Gastrocnemius medialis (tissue), 4 donors: ENCODE measurements at regions not wholly inside any gene's neighbourhood (a gene's known extent, or its start where the extent isn't known, plus 50 kb on each side); places are given as distances from the start of the nearest gene placed in this dataset.

Experiments
- ATAC-seq, 2 donors: fragments of 150-250 bp; one replicate each; pipeline ENCODE4 v1.9.1; 2016
- DNase-seq, 2 donors: peaks; one replicate each; pipeline ENCODE4 v3.0.0-alpha.2; 2019
- H3K27ac ChIP-seq, 4 donors: fragments of 200-600 bp; sonication (generic); 1 replicate in 1 of 4; 2 replicates in 3 of 4; pipeline ENCODE4 v1.5.1; 2016 to 2018; ENCODE audit warnings: mild to moderate bottlenecking in 2 of 4, moderate library complexity in 1 of 4
- H3K27me3 ChIP-seq, 3 donors: fragments of 200-600 bp; sonication (generic) in 2 of 3; 1 replicate in 1 of 3; 2 replicates in 2 of 3; pipeline versions ENCODE4 v1.5.1 to v1.6.0; 2016 to 2019; ENCODE audit warnings: mild to moderate bottlenecking in 1 of 3, moderate library complexity in 1 of 3
- H3K36me3 ChIP-seq, 2 donors: fragments of 200-600 bp; sonication (generic) in 1 of 2; one replicate each; pipeline ENCODE4 v1.5.1; 2017 to 2018
- H3K4me1 ChIP-seq, 2 donors: fragments of 200-600 bp; sonication (generic) in 1 of 2; one replicate each; pipeline ENCODE4 v1.5.1; 2016 to 2017; ENCODE audit warnings: mild to moderate bottlenecking in 2 of 2
- H3K4me3 ChIP-seq, 4 donors: fragments of 200-600 bp; sonication (generic) in 3 of 4; 1 replicate in 1 of 4; 2 replicates in 3 of 4; pipeline ENCODE4 v1.5.1; 2016 to 2019; ENCODE audit warnings: mild to moderate bottlenecking in 2 of 4
- H3K9me3 ChIP-seq, 3 donors: fragments of 200-600 bp; sonication (generic) in 2 of 3; 1 replicate in 1 of 3; 2 replicates in 2 of 3; pipeline ENCODE4 v1.5.1; 2016 to 2019
- CTCF ChIP-seq, 5 experiments: fragments of 450-650 bp in 3 of 5; fragments of 200-600 bp in 2 of 5; sonication (generic) in 2 of 5; IDR thresholded peaks in 4 of 5; conservative IDR thresholded peaks in 1 of 5; 1 replicate in 4 of 5; 2 replicates in 1 of 5; pipeline ENCODE4 v1.5.1; 2016 to 2019; ENCODE audit warnings: antibody characterized with exemption in 5 of 5, mild to moderate bottlenecking in 3 of 5, moderate library complexity in 3 of 5
- POLR2A ChIP-seq, 2 donors: fragments of 450-650 bp; IDR thresholded peaks; one replicate each; pipeline ENCODE4 v1.6.1; 2017; ENCODE audit warnings: antibody characterized with exemption in 2 of 2, mild to moderate bottlenecking in 2 of 2, moderate library complexity in 2 of 2
- in situ Hi-C, 4 donors: fragments of 200-750 bp; cut with MboI; loops; one replicate each; pipeline versions ENCODE4 v1.15.0 to v1.8.0; 2017; ENCODE audit warnings: low sequenced_read_pairs in 4 of 4
- intact Hi-C: fragments of 100-400 bp; cut with DNase I; formaldehyde crosslinking; loops from one replicate; pipeline ENCODE4 v1.15.1; 2023; ENCODE audit warnings: low total_unique reads

DNA sequence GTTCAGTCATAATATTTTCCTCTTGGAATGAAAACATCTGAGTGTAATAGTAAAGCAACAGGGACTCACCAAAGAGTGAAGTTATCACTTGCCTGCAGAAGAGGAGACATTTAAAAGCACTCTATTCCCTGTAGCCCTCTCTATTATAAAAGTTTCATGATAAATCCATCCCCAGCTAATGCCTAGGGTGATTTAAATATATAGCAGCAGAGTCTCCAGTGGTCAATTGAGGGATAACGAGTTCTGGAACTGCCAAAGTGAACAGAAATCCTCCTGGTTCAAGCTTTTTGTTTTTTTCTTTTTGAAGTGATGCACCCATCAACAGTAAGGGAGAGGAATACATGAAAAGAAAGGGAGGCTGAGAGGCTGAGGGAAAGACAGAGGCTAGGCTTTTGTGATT is 87.3 kb downstream of the EVX1 start:
- intact Hi-C loops = loop anchor here (5.0 kb wide), 1 partner anchor 217 kb away; no protein-coding TSS in a partner anchor
- H3K9me3 ChIP-seq = no peaks in the 10 kb centered on the region
- H3K4me1 ChIP-seq = no peaks in the 10 kb centered on the region
- no peak for TF ChIP-seq POLR2A (IDR thresholded peaks at IDR 0.05)
- TF ChIP-seq CTCF (IDR thresholded peaks at IDR 0.05 in 4 of 5, conservative IDR thresholded peaks at IDR 0.05 in 1 of 5) = peak in 1 of 5 experiments; percentile 19
- ATAC-seq (no peak), DNase-seq (no peak)
- no peak overlapping the region for H3K4me3 ChIP-seq
- H3K27me3 ChIP-seq = no peaks in the 10 kb centered on the region
- no peaks in the 10 kb centered on the region for H3K36me3 ChIP-seq
- no peak overlapping the region for H3K27ac ChIP-seq
- in situ Hi-C loops = no loop called here

DNA sequence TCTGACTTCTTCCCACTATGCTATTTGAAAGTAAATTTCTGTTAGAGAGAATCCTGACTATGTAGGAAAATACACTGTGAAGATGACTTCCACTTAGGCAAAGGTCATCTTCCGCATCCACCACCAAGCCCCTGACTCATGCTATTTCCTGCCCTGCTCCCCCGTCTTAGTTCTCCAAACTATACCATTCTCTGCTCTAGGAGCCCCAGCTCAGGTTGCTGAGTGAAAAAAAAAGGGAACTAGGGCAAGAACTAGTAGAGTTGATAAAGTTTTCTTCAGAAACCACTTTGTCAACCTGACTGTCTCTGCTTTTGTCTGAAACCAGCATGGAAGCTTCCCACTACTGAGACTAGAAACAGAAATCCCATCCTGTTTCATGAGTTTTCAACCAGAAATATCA is 96.9 kb downstream of the EVX1 start:
- ATAC-seq (no peak), DNase-seq (no peak)
- TF ChIP-seq POLR2A (IDR thresholded peaks at IDR 0.05) (no peak), CTCF (IDR thresholded peaks at IDR 0.05 in 4 of 5, conservative IDR thresholded peaks at IDR 0.05 in 1 of 5) (no peak)
- in situ Hi-C loops = no loop called here
- Histone ChIP-seq H3K4me1 (no peaks in the 10 kb centered on the region), H3K36me3 (no peaks in the 10 kb centered on the region), H3K4me3 (no peak overlapping the region), H3K27ac (no peak overlapping the region), H3K9me3 (no peaks in the 10 kb centered on the region), H3K27me3 (no peaks in the 10 kb centered on the region)
- intact Hi-C loops = no loop called here

- in situ Hi-C loops = no loop called here
- Histone ChIP-seq H3K36me3 (no peaks in the 10 kb centered on the region), H3K27ac (no peak overlapping the region), H3K9me3 (no peaks in the 10 kb centered on the region), H3K27me3 (no peaks in the 10 kb centered on the region), H3K4me1 (no peaks in the 10 kb centered on the region), H3K4me3 (no peak overlapping the region)
- intact Hi-C loops = no loop called here
- no peak for DNase-seq
- TF ChIP-seq POLR2A (IDR thresholded peaks at IDR 0.05) (no peak), CTCF (IDR thresholded peaks at IDR 0.05 in 4 of 5, conservative IDR thresholded peaks at IDR 0.05 in 1 of 5) (no peak)
- ATAC-seq = no peak
These were observed 101.9 kb downstream of the EVX1 start for GRCh38 chr7:27344471-27344870.

- H3K27ac ChIP-seq = no peak overlapping the region
- intact Hi-C loops (no loop called here), in situ Hi-C loops (no loop called here)
- TF ChIP-seq CTCF (IDR thresholded peaks at IDR 0.05 in 4 of 5, conservative IDR thresholded peaks at IDR 0.05 in 1 of 5) = no peak
- no peak for TF ChIP-seq POLR2A (IDR thresholded peaks at IDR 0.05)
- H3K4me3 ChIP-seq = no peak overlapping the region
- ATAC-seq (no peak), DNase-seq (no peak)
- no peaks in the 10 kb centered on the region for H3K36me3 ChIP-seq
- H3K27me3 ChIP-seq = no peaks in the 10 kb centered on the region
- no peaks in the 10 kb centered on the region for H3K4me1 ChIP-seq
- no peaks in the 10 kb centered on the region for H3K9me3 ChIP-seq
These were observed 102.7 kb downstream of the EVX1 start for GRCh38 chr7:27345164-27345887.

- H3K4me1 ChIP-seq = no peaks in the 10 kb centered on the region
- intact Hi-C loops = no loop called here
- H3K27me3 ChIP-seq = no peaks in the 10 kb centered on the region
- in situ Hi-C loops = no loop called here
- H3K27ac ChIP-seq = no peak overlapping the region
- no peaks in the 10 kb centered on the region for H3K36me3 ChIP-seq
- ATAC-seq = no peak
- no peak for DNase-seq
- TF ChIP-seq CTCF (IDR thresholded peaks at IDR 0.05 in 4 of 5, conservative IDR thresholded peaks at IDR 0.05 in 1 of 5) (no peak), POLR2A (IDR thresholded peaks at IDR 0.05) (no peak)
- no peaks in the 10 kb centered on the region for H3K9me3 ChIP-seq
- H3K4me3 ChIP-seq = no peak overlapping the region
These were observed 103.4 kb downstream of the EVX1 start for GRCh38 chr7:27345997-27346396.
